Renal cortical epithelial cell (primary cell): ENCODE measurements at regions not wholly inside any gene's neighbourhood (a gene's known extent, or its start where the extent isn't known, plus 50 kb on each side); places are given as distances from the start of the nearest gene placed in this dataset.
"Not testable (repeated sequence)": the region's sequence is repeated elsewhere in the genome, so short reads cannot be mapped to it uniquely, and the experiment has no call there.

Source experiments
- DNase-seq: peaks from one replicate; pipeline ENCODE4 v3.0.0-alpha.2; 2011; ENCODE audit warnings: low read depth

- no peak for DNase-seq
Measured at GRCh38 chr6:51057296-51057695, 238.6 kb downstream of the TFAP2B start.

- peak; percentile 34 for DNase-seq
Measured at GRCh38 chr6:51060262-51060762, 241.6 kb downstream of the TFAP2B start.

GRCh38 chr6:51062166-51062722 is 243.6 kb downstream of the TFAP2B start:
- DNase-seq: no peak

GRCh38 chr6:51077821-51078518 is 259.3 kb downstream of the TFAP2B start:
- DNase-seq: peak; percentile 27

- no peak for DNase-seq
Measured at GRCh38 chr6:51090343-51090742, 271.7 kb downstream of the TFAP2B start.

GRCh38 chr6:51093871-51094270 is 275.2 kb downstream of the TFAP2B start:
- DNase-seq: peak; percentile 87

GRCh38 chr6:51094271-51094670 is 275.6 kb downstream of the TFAP2B start:
- DNase-seq: peak; percentile 90

- no peak for DNase-seq
Measured at GRCh38 chr6:51098246-51098645, 279.6 kb downstream of the TFAP2B start.

GRCh38 chr6:51098791-51099190 is 280.1 kb downstream of the TFAP2B start:
- DNase-seq: peak; percentile 89

- peak; percentile 57 for DNase-seq
Measured at GRCh38 chr6:51099201-51099600, 280.5 kb downstream of the TFAP2B start.

- DNase-seq: no peak
Measured at GRCh38 chr6:51105357-51105756, 286.7 kb downstream of the TFAP2B start.

- DNase-seq: no peak
Measured at GRCh38 chr6:51107769-51108203, 289.1 kb downstream of the TFAP2B start.

GRCh38 chr6:51108563-51109234 is 290.0 kb downstream of the TFAP2B start:
- no peak for DNase-seq

GRCh38 chr6:51112731-51113130 is 294.1 kb downstream of the TFAP2B start:
- no peak for DNase-seq

- DNase-seq: peak; percentile 83
Measured at GRCh38 chr6:51116723-51117122, 298.1 kb downstream of the TFAP2B start.

- no peak for DNase-seq
Measured at GRCh38 chr6:51118792-51119191, 300.1 kb downstream of the TFAP2B start.

GRCh38 chr6:51120016-51120415 is 301.3 kb downstream of the TFAP2B start:
- peak; percentile 28 for DNase-seq

GRCh38 chr6:51121380-51121976 is 302.8 kb downstream of the TFAP2B start:
- not testable (repeated sequence) for DNase-seq

GRCh38 chr6:51129043-51129442 is 310.4 kb downstream of the TFAP2B start:
- DNase-seq: no peak

GRCh38 chr6:51137777-51138176 is 319.1 kb downstream of the TFAP2B start:
- DNase-seq: peak; percentile 82

- peak; percentile 75 for DNase-seq
Measured at GRCh38 chr6:51139950-51140385, 321.3 kb downstream of the TFAP2B start.

- no peak for DNase-seq
Measured at GRCh38 chr6:51141080-51141479, 322.4 kb downstream of the TFAP2B start.
